Cardiac muscle cell (in vitro differentiated cells and primary cell): ENCODE measurements at regions not wholly inside any gene's neighbourhood (a gene's known extent, or its start where the extent isn't known, plus 50 kb on each side); places are given as distances from the start of the nearest gene placed in this dataset.

Experiments used
- DNase-seq, 2 donors: peaks; one replicate each; pipeline versions ENCODE4 v3.0.0 to v3.0.0-alpha.2; 2010 to 2017; ENCODE audit warnings: low read depth in 1 of 2, low spot score in 1 of 2
- H3K27ac ChIP-seq: fragments of 200-600 bp; sonication (generic); 2 replicates; pipeline ENCODE4 v1.5.1; 2016
- H3K27me3 ChIP-seq: fragments of 200-600 bp; sonication (generic); 2 replicates; pipeline ENCODE4 v1.6.0; 2016; ENCODE audit warnings: control low read depth
- H3K36me3 ChIP-seq: fragments of 200-600 bp; sonication (generic); 2 replicates; pipeline ENCODE4 v1.5.1; 2016; ENCODE audit warnings: control low read depth
- H3K4me1 ChIP-seq: fragments of 200-600 bp; sonication (generic); 2 replicates; pipeline ENCODE4 v1.8.1; 2017; ENCODE audit warnings: low read depth, mild to moderate bottlenecking, mixed run types
- H3K4me3 ChIP-seq: fragments of 200-600 bp; sonication (generic); 2 replicates; pipeline ENCODE4 v1.5.1; 2016; ENCODE audit warnings: mild to moderate bottlenecking
- H3K9me3 ChIP-seq: fragments of 200-600 bp; sonication (generic); 2 replicates; pipeline ENCODE4 v1.5.1; 2017; ENCODE audit warnings: low read depth, mild to moderate bottlenecking, control low read depth
- CTCF ChIP-seq: IDR thresholded peaks from 2 replicates; pipeline ENCODE4 v1.5.1; 2012; ENCODE audit warnings: low read depth, mild to moderate bottlenecking, low read length

GRCh38 chr13:89865164-89866064 lies 1482.1 kb upstream of the MIR17HG start:
- no peak for TF ChIP-seq CTCF
- H3K4me3 ChIP-seq, result no peak overlapping the region
- H3K36me3 ChIP-seq, result no peaks in the 10 kb centered on the region
- H3K4me1 ChIP-seq, result no peaks in the 10 kb centered on the region
- H3K9me3 ChIP-seq, result no peaks in the 10 kb centered on the region
- no peak for DNase-seq
- no peak overlapping the region for H3K27ac ChIP-seq
- no peaks in the 10 kb centered on the region for H3K27me3 ChIP-seq

- no peak for TF ChIP-seq CTCF
Observed at GRCh38 chr13:89869312-89869711, 1478.2 kb upstream of the MIR17HG start.

GRCh38 chr13:89878904-89879303 lies 1468.6 kb upstream of the MIR17HG start:
- DNase-seq, result no peak
- H3K27ac ChIP-seq, result no peak overlapping the region
- H3K4me1 ChIP-seq, result no peaks in the 10 kb centered on the region
- no peak for TF ChIP-seq CTCF
- H3K4me3 ChIP-seq, result no peak overlapping the region
- H3K9me3 ChIP-seq, result no peaks in the 10 kb centered on the region
- H3K36me3 ChIP-seq, result no peaks in the 10 kb centered on the region
- H3K27me3 ChIP-seq, result no peaks in the 10 kb centered on the region

More at GRCh38 chr13:89869312-89869711, 1478.2 kb upstream of the MIR17HG start:
- Histone ChIP-seq H3K27me3 (no peaks in the 10 kb centered on the region), H3K9me3 (no peaks in the 10 kb centered on the region), H3K36me3 (no peaks in the 10 kb centered on the region), H3K27ac (no peak overlapping the region), H3K4me1 (no peaks in the 10 kb centered on the region), H3K4me3 (no peak overlapping the region)
- no peak for DNase-seq

GRCh38 chr13:89880201-89880600 lies 1467.3 kb upstream of the MIR17HG start:
- no peaks in the 10 kb centered on the region for H3K9me3 ChIP-seq
- H3K27me3 ChIP-seq, result no peaks in the 10 kb centered on the region
- no peak for TF ChIP-seq CTCF
- H3K4me1 ChIP-seq, result no peaks in the 10 kb centered on the region
- H3K4me3 ChIP-seq, result no peak overlapping the region
- no peak for DNase-seq
- no peak overlapping the region for H3K27ac ChIP-seq
- H3K36me3 ChIP-seq, result no peaks in the 10 kb centered on the region

GRCh38 chr13:89883893-89884448 lies 1463.5 kb upstream of the MIR17HG start:
- H3K27me3 ChIP-seq, result no peaks in the 10 kb centered on the region
- H3K4me3 ChIP-seq, result no peak overlapping the region
- H3K36me3 ChIP-seq, result no peaks in the 10 kb centered on the region
- no peak for DNase-seq
- H3K4me1 ChIP-seq, result no peaks in the 10 kb centered on the region
- no peaks in the 10 kb centered on the region for H3K9me3 ChIP-seq
- no peak overlapping the region for H3K27ac ChIP-seq
- no peak for TF ChIP-seq CTCF
